Left hindlimb (tissue), 1 donor: ENCODE measurements at regions not wholly inside any gene's neighbourhood (a gene's known extent, or its start where the extent isn't known, plus 50 kb on each side); places are given as distances from the start of the nearest gene placed in this dataset.
A peak's percentile ranks its signal among the peaks of the same experiment; 100 is the strongest.

Experiments
- DNase-seq: peaks from one replicate; pipeline ENCODE4 v3.0.0-alpha.2; 2018

DNA sequence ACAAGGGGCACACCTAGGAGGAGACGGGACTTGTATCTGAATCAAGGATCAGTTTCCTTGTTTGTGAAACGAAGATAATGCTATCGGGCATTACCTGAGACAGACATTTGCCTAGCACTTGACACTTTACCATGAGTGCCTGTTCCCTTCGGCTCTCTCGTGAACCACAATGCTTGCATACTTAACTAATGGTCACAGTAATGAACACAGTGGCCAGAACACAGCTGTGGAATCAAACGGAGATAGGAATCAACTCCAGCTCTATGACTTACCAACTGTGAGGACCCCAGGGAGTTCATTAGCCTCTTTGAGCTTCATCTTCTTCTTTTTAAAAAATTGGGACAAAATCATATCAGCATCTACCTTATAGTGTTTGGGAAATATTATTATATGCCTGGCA is 207.8 kb downstream of the DRD1 start:
- no peak for DNase-seq

DNA sequence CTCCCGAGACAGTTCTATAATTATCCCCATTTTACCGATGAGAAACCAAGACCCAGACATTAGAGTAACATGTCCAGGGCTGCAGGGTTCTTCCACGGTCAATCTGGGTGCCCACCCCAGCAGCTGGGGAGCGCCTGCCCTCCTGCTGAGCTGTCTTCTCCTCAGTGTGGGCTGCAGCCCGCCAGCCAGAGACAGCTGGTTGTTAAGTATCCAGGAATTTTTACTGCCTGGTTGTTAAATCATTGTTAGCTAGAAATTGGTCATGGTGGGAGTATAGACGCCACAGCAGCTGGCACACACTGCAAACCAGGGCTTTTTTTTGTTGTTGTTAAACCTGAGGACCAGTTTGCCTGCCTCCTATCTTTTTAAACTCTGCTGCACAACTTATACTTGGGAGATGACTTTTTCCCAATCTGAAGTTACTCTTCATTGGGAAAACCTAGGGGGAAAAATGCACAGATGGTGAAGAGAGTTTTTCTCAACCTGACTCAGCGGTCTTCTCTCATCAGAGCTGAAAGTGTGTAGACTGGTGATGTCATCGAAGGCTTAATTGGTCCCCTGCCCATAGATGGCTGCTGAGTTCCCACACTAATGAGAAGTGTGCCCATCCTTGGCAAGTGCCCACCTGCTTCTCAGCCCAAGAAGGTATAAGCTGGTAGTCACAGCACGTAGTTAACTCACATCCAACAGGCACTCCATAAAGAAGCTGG is 208.6 kb downstream of the DRD1 start:
- DNase-seq: peak; percentile 36

DNA sequence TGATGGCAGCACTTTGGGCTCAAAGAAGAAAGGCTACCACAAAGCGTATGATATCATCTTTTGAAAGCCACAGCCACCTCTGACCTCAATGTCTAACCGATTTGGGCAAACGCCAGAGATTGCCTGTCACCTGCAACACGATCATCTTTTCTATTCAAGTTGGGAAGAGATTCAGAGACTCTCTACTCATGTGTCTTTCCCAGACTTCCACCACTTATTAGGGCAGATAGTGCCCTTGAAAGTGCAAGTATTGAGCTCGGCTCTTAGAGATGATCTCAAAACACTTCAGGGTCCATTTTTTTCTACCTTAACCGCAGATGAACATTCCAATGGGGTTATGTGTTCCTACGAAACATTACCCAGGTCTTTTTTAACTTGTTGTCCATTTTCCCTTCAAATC is 213.7 kb downstream of the DRD1 start:
- DNase-seq: no peak

DNA sequence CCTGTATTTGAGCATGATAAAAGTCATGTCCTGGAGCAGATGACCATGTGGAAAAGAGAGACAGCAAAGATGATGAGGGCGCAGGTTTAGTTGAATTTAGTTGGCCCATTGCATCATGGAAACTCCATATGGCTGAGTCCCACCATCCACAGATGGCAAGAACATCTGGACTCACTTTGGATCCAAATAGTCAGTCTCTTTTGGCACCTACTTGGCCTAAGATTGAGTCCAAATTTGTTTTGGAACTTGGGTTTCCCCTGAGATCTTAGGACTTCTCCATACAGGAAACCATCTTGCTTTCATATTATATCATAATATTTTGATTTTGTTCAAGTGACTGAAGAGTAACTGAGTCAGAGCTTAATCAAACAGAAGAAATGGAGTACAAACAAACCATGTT is 217.5 kb downstream of the DRD1 start:
- DNase-seq: no peak

DNA sequence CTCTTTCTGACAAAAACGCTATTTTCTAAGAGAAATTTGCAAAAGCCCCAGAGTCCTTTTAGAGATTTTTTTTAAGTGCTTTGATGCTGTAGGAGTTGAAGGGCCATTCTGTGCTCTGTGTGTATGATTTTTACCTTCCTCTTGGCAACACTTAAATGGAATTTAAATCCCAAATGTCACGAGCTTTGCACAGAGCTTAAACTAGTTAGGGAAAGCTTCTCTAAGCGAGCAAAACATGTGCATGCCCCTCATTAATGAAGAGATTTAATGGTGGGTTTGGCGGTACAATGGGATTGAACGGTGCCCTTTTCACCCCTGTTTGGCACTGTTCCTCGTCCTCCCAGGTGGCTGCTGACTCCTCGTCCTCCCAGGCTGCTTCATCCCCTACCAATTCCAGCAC is 220.7 kb downstream of the DRD1 start:
- DNase-seq: no peak

DNA sequence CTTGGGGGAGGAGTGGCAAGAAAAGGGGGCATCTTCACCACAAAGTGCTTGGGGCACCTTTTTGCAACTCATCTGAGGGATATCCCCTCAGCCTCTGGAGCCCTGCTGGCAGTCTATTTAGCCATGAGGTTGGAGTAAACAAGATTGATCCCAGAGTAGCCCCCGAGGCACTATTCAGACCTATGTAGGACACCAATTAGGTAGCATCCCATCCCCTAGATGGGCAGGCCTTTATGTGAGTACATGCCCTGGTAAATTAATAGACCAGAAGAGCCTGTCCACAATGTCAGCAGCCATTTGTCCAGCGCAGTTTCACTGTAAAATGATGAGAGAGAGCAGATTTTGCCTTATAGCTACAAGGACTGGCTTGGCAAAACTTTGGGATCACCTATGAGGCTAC is 221.4 kb downstream of the DRD1 start:
- DNase-seq: no peak

DNA sequence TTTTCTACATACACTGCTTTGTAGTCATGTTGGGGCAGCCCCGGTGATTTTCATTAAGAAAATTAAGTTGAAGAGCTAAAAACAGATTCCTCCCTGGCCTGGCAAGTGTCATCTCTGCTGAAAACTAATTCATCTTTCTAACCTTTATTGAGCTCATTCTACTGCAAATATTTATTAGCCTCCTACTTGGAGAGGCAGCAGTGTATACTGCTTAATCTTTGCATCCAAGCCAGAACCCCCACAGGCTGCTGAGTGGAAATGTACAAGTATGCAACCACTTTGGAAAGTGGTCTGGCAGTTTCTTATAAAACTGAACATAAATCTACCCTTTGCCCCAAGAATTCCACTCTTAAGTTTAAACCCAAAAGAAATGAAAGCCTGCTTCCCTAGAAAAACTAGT is 223.4 kb downstream of the DRD1 start:
- no peak for DNase-seq

DNA sequence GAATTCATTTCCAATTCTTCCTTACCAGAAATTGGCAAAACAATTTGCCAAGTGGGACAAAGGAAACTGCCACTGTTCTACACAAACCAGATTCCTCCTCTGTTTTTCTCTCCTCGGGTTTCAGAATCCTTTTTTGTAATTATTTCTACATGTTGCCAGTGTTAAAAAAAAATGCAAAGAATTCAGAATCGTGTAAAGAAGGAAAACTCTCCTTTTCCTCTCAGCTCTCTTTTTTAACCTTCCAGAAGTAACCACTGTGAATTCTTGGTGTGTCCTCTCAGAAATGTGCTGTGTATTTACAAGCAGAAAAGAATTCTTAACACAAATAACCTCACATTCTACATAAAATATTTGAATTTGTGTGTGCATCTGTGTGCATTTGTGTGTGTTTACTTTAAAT is 224.6 kb downstream of the DRD1 start:
- DNase-seq: no peak

DNA sequence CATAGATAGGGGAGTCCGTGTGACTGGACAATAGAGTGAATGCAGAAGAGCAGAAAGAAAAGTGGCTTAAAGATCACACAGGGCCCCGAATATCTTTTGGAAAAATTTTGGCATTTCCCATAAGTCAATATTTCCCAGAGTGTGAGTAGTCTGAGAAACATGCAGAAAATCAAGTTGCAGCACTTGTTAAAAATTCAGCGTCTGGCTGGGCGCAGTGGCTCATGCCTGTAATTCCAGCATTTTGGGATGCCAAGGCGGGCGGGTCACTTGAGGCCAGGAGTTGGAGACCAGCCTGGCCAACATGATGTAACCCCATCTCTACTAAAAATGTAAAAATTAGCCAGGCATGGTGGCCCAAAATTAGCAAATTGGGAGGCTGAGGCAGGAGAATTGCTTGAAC is 227.0 kb downstream of the DRD1 start:
- no peak for DNase-seq

DNA sequence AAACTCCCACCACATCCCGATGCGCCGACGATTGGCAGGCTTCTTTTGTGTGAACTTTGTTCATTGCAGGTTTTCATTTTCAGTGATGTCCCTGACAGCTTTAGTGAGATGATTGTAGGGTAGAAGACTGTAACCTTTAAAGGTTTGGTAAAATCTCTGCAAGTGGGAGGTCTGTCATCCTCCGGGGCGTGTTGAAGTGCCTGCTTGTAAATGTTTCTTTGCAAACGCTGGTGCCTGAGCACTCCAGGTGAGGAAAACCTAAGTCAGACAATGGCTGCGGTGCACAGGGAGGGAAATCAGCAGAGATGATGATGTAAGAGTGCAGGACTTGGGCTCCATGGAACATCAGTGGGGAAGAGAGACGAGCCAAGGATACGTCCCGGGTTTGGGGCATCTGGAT is 228.1 kb downstream of the DRD1 start:
- DNase-seq: no peak

DNA sequence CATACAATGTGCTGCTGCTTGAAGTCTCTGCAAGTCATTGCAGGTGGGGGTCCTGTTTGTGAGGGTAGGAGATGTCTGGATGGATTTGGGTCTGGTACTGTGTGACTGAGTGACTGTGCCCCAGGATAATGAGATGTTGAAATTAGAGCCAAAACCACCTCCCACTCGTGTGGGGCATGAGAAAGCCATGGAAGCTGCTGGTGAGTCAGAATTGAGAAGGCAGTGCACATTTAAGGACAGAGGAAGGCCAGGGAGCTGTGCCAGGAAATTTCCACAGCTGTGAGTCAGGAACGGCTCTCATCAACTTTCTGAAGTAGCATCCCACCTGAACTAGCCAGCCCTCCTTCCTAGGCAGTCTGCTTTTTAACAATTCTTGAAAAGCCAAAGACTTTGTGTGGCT is 229.8 kb downstream of the DRD1 start:
- no peak for DNase-seq

DNA sequence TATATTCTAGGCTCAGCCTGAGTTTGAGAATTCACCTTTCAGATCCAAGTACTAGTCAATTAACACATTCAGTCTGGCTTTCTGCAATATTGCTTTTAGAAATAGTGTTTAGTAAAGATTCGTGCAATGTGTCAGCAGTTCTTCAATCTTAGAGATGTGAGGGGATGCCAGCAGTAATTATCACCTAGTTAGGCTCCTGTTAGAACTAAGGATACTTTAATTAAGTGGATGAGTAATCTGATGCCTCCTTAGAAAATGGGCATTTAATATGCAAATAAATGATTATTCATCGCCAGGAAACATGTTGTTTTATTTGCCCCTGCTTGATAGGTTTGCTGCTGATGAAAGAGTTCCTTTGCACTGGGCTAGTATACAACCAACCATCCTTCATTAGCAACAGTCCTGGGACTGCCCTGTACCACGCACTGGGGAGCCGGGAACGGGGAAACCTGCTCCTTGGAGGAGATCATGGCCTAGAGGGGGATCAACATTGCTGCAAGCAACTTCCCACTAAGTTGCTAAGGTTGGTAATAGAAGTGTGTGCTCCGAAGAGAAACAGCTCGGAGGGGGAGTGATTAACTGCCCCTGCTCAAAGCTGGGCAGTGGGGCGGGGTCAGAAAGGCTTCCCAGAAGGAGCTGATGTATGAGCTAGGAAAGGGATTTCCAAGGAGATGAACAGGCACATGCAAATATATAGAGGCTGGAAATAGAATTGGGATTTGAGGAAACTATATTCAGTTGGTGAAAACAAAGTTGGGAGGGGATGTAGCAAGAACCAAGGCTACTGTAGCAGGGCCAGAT is 231.8 kb downstream of the DRD1 start:
- no peak for DNase-seq

DNA sequence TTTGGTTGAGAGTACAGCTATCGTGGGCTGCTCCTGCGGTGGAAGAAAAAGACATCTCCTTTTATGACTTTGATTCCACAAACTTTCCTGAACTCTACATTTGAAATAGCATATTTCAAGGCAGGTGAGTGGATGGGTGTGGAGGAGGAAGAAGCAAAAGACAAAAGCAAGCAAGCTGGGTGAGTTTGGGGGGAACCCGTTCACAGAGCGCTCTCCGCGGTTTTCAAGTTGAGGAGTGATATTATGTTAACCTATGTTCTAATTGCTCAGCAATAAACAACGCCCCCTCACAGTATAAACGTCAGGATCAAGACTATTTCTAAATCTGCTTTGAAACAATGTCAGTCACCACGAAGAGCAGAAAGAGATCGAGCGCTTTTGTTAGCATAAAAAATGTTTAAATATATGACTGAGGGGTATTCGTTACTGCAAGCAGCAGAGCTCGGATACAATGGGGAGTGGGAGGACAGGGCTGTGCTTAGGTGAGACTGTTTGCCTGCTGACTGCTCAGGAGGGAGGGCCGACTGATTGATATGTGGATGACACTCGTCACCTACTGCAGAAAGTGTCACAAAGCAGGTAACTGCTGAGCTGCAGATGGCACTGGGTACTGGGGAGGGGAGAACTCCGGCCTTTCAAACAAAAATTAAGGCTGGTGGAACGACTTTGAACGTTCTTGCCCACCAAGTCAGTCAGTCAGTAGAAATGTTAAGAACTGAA is 236.5 kb downstream of the DRD1 start:
- DNase-seq: no peak

DNA sequence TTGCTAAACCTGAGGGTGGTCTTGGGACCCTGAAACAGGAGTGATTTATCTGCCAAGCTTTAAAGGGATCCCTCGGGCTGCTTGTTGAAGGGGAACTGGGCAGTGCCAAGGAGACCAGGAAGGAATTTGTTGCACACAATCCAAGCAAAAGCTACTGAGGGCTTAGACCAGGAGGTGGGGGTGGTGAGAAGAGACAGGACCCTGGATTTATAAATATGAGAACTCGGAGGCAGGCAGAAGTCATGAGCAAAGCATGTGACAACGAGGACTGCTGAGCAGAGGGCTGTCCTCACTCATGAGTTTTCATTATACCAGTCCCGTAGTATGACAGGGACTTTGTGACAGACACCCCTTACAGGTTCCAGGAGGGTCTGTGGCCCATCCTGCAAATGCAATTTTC is 237.3 kb downstream of the DRD1 start:
- DNase-seq: no peak

DNA sequence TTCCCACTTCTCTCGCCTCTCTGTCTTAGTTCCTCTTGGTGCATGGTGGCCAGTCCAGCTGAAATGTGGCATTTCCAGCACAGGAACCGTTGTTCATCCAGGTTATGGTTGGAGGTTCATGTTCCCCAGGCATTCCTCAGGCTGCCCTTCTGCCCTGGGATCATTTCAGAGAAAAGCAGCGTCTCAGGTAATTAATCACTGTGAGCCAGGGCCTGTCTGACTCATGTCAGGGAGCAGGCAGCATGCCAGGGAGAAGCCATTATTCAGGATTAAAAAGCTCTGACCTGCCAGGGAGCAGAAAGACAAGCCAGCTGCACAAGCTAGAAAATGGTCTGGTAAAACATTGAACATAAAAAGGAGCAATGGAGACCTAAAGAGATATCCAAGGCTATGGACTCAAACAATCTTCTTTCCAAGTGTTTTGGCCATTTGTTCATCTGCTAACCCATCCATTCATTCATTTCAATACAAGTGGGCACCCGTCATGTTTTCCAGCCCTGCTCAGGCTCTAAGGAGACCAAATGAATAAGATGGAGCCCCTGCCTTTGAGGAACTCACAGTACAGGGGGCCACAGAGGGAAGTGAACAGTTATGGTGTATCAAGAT is 241.4 kb downstream of the DRD1 start:
- no peak for DNase-seq

DNA sequence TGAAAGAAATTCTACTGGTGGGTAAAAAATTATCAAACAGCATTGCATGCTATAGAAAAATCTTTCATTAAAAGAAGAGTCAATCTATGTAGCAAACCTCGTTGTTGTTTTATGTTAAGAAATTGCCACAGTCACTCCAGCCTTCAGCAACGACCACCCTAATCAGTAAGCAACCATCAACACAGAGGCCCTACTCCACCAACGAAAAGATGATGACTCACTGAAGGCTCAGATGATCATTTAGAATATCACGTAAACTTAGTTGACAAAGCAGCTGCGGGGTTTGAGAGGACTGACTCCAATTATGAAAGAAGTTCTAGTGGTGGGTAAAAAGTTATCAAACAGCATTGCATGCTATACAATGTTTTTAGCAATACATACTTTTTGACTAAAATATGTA is 242.6 kb downstream of the DRD1 start:
- DNase-seq: no peak

DNA sequence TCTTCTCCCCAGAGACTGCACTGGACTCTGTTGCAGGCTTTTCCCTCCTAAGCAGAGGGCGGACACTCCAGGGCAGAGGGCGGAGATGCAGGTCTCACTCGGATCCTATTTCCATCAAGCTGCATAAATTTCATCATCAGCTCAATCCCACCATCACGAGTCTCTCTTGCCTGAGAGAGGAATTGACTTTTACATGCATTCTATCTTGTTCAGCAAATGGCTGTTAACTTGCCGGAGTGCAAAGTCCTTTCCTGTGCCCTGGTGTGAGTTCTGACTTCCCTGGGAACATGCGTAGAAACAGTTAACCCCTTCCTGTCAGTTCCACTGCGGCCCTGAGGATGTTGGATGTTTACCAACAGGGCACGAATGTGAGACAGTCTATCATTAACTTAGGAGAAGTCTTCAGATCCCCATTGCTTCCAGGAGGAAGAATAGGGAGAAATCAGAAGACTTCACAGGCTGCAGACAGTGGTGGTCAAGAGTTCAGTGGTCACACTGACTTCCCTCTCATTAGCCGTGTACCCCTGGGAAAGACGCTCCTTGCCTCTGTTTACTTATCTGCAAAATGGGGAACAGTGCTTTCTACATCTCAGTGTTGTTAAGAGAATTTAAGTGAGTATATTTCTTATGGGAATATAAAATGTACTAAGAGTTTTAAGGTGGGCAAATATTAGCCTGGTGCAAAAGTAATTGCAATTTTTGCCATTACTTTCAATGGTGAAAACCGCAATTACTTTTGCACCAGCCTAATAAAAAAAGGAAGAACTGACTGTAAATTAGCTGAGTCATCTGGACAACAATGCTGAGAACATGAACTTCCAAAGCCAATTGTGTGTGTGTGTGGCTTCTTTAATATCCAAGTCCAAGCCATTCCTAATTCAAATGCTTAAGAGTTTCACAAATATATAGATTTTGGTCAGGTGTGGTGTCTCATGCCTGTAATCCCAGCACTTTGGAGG is 248.0 kb downstream of the DRD1 start:
- DNase-seq: no peak

DNA sequence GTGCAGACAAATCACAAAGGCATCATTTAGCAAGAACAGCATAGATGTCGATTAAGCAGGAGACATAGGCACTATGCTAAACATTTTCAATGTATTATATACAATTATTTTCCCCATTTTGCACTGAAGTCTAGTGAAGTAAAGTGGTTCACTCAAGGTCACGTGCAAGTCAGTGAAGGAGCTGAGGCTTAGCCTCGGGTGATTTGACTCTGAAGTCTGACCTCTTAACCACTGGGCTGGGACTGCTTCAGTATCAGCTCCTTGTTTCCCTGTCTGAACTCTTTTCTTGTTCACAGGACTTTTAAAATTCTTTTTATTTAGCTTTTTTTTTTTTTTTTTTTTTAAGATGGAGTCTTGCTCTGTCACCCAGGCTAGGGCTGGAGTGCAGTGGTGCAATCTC is 262.7 kb downstream of the DRD1 start:
- no peak for DNase-seq

DNA sequence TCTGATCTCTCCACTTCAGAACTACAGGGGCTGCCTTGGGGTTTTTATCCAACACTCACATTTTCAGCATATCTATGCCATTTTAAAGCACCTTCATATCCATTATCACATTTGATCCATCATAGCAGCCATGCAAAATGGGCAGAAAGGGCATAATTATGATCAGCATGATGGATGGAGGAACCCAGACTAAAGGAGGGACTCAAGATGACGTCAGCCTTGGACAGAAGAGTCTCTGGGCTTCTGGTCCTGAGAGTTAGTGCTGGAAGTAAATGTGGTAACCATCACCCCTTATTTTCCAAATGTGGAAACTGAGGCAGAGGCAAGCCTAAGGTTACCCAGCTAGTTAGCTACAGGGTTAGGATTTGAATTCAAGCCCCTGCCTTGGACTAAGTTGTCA is 273.1 kb downstream of the DRD1 start:
- no peak for DNase-seq

DNA sequence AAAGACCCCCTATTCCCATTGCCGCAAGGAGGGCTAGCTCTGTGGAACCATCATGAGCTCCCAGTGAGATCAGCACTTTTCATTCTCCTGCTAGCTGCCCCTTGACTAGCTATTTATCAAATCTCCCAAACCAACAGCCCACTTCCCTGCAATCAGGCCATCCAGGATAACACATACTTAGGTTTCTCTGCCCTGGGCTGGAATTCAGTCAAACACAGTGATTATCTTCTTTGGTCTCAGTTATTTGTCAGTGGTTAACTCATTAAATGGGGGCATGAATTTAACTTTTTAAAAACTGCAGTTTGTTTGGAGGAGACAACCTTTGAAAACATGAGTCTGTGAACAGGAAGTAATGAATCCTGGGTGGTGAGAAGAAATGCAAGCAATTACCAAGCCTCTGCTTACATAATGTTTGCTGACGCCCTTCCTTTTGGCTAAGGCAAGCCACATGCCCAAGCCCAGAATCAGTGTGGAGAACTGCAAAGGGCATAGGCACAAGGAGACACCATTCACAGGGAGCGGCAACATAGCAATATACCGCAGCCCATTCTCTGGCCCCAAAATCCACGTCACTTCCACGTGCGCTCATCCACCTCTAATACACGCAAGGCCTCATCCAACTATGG is 275.0 kb downstream of the DRD1 start:
- no peak for DNase-seq

DNA sequence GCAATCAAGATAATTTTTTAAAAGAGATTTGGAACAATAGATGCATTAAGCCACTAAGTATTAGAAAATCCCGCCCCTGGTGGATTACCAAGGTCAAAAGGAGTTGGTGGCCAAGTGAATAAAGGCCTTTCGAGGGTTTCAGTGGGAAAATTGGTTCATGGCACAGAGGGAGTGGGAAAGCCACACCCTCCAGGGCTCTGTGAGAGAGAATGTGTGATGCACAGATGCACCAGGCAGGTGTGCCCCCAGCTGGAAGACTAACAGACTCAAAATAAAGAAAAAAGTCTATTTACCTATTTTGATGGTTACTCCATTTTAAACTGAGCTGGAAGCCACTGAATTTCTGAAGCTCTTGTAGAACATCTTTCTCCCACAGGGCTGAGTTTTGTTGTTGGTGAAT is 278.0 kb downstream of the DRD1 start:
- DNase-seq: no peak
